ENCODE measurements at regions not wholly inside any gene's neighbourhood (a gene's known extent, or its start where the extent isn't known, plus 50 kb on each side); places are given as distances from the start of the nearest gene placed in this dataset.

DNA sequence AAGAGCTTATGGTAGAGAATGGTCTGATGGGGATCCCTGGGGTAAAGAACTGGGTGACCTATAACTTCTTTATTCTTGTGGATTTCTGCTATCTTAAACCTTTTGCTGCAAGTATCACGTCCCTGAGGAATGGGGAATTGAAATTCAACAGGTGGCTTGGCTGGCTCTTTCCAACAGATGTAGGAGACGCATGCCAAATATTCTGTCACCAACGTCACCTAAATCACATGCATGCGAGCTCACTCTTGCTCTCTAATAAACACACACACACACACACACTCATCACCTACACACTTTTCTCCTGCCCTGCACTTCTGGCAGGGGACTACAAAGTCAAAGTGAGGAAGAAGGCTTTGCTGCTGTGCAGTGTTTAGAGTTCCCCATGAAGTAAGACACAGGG, 145.8 kb upstream of the NECTIN3 start:
- Histone ChIP-seq H3K9me3 (ENCODE audit: low read length) (no peaks in the 10 kb centered on the region), H3K27ac (ENCODE audit: low read length) (no peak overlapping the region), H3K27me3 (ENCODE audit: insufficient read depth, low read depth, low read length) (no peaks in the 10 kb centered on the region), H3K36me3 (ENCODE audit: insufficient read depth, low read length) (no peaks in the 10 kb centered on the region), H2AFZ (ENCODE audit: low read depth, low read length) (no peak overlapping the region), H3F3A (ENCODE audit: insufficient read depth, low read length, poor library complexity, severe bottlenecking) (no peaks in the 10 kb centered on the region), H3K4me2 (ENCODE audit: low read length) (no peak overlapping the region), H3K9ac (ENCODE audit: low read length) (no peak overlapping the region), H3K9me2 (ENCODE audit: insufficient read depth, low read length) (no peaks in the 10 kb centered on the region), H3K4me3 (ENCODE audit: low read length) (no peak overlapping the region), H4K20me1 (ENCODE audit: insufficient read depth) (no peaks in the 10 kb centered on the region), H3K79me2 (replicated peaks; ENCODE audit: insufficient read depth, low read length) (no peaks in the 10 kb centered on the region)
- TF ChIP-seq EZH2 (IDR thresholded peaks at IDR 0.05; ENCODE audit: borderline replicate concordance, insufficient read depth, low read length, poor library complexity, severe bottlenecking) (no peak), POLR2AphosphoS5 (IDR thresholded peaks at IDR 0.05) (no peak), CTCF (IDR thresholded peaks at IDR 0.05; ENCODE audit: poor library complexity, severe bottlenecking) (no peak), RAD21 (conservative IDR thresholded peaks at IDR 0.05) (no peak), REST (IDR thresholded peaks at IDR 0.05; ENCODE audit: borderline replicate concordance) (no peak), EP300 (conservative IDR thresholded peaks at IDR 0.05; ENCODE audit: poor library complexity, severe bottlenecking) (no peak), SMC3 (conservative IDR thresholded peaks at IDR 0.05; ENCODE audit: poor library complexity) (no peak), TAF1 (IDR thresholded peaks at IDR 0.05; ENCODE audit: low read depth) (no peak), MXI1 (conservative IDR thresholded peaks at IDR 0.05; ENCODE audit: poor library complexity, severe bottlenecking) (no peak)

DNA sequence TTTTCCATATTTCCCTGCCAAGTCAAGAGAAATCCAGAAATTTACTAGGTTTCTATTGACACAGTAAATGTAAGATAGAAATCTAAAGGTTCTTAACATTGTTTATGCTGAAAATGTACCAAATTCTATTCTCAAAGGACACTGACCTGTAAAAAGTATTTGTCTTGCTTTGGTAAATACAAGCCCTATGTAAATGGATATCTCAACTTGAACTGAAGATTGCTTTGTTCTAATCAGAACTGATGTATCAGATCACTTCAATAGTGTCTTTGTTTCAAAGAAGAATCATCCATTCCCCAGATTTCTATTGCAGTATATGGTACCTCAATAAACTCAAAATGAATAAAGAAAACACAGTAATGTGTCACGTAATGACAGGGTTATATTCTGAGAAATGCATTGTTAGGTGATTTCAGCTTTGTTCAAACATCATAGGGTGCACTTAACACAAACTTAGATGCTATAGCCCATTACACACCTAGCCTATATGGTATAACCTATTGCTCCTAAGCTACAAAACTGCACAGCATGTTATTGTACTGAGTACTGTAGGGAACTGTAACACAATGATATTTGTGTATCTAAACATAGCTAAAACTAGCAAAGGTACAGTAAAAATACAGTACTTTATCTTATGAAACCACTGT, 143.5 kb upstream of the NECTIN3 start:
- Histone ChIP-seq H3K79me2 (replicated peaks; ENCODE audit: insufficient read depth, low read length) (no peaks in the 10 kb centered on the region), H3K27me3 (ENCODE audit: insufficient read depth, low read depth, low read length) (no peaks in the 10 kb centered on the region), H3K36me3 (ENCODE audit: insufficient read depth, low read length) (no peaks in the 10 kb centered on the region), H3K9me3 (ENCODE audit: low read length) (no peaks in the 10 kb centered on the region), H4K20me1 (ENCODE audit: insufficient read depth) (no peaks in the 10 kb centered on the region), H3F3A (ENCODE audit: insufficient read depth, low read length, poor library complexity, severe bottlenecking) (no peaks in the 10 kb centered on the region), H3K4me3 (ENCODE audit: low read length) (no peak overlapping the region), H3K27ac (ENCODE audit: low read length) (no peak overlapping the region), H3K4me2 (ENCODE audit: low read length) (no peak overlapping the region), H3K9me2 (ENCODE audit: insufficient read depth, low read length) (no peaks in the 10 kb centered on the region), H2AFZ (ENCODE audit: low read depth, low read length) (no peak overlapping the region), H3K9ac (ENCODE audit: low read length) (no peak overlapping the region)
- TF ChIP-seq EZH2 (IDR thresholded peaks at IDR 0.05; ENCODE audit: borderline replicate concordance, insufficient read depth, low read length, poor library complexity, severe bottlenecking) (no peak), SMC3 (conservative IDR thresholded peaks at IDR 0.05; ENCODE audit: poor library complexity) (no peak), MXI1 (conservative IDR thresholded peaks at IDR 0.05; ENCODE audit: poor library complexity, severe bottlenecking) (no peak), RAD21 (conservative IDR thresholded peaks at IDR 0.05) (no peak), POLR2AphosphoS5 (IDR thresholded peaks at IDR 0.05) (no peak), REST (IDR thresholded peaks at IDR 0.05; ENCODE audit: borderline replicate concordance) (no peak), TAF1 (IDR thresholded peaks at IDR 0.05; ENCODE audit: low read depth) (no peak), EP300 (conservative IDR thresholded peaks at IDR 0.05; ENCODE audit: poor library complexity, severe bottlenecking) (no peak), CTCF (IDR thresholded peaks at IDR 0.05; ENCODE audit: poor library complexity, severe bottlenecking) (no peak)
